T follicular helper cell (primary cell): ENCODE measurements at regions not wholly inside any gene's neighbourhood (a gene's known extent, or its start where the extent isn't known, plus 50 kb on each side); places are given as distances from the start of the nearest gene placed in this dataset.
"Not testable (repeated sequence)": the region's sequence is repeated elsewhere in the genome, so short reads cannot be mapped to it uniquely, and the experiment has no call there.

Experiments used
- DNase-seq: peaks from one replicate; pipeline ENCODE4 v3.0.0-alpha.2; 2020; ENCODE audit warnings: low read depth

GRCh38 chr11:127950162-127950561 is 637.2 kb downstream of the ETS1 start:
- DNase-seq: no peak

- DNase-seq: no peak
These were observed 643.6 kb downstream of the ETS1 start for GRCh38 chr11:127943763-127944162.

GRCh38 chr11:127943152-127943551 is 644.2 kb downstream of the ETS1 start:
- DNase-seq: no peak

GRCh38 chr11:127941554-127941953 is 645.8 kb downstream of the ETS1 start:
- not testable (repeated sequence) for DNase-seq

DNA sequence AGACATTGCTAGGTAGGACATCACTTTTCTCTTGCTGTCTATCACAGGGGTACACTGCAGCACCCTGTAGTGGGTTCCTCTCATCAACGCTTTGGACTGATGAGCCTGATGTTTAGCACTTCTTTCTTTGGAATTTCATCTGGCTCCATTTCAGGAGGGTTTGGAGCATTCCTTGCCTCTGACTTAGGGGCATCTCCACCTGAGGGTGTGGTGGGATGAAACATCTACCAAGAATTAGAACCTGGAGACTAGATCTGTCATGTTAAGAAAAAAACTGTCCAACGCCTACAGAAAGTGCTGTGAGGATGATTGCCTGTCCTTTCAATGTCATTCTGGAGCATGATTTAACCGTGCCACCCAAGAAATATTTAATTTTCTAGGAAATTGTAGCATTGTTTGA is 648.4 kb downstream of the ETS1 start:
- no peak for DNase-seq

GRCh38 chr11:127935081-127935480 is 652.3 kb downstream of the ETS1 start:
- no peak for DNase-seq

GRCh38 chr11:127933961-127934360 is 653.4 kb downstream of the ETS1 start:
- not testable (repeated sequence) for DNase-seq

DNA sequence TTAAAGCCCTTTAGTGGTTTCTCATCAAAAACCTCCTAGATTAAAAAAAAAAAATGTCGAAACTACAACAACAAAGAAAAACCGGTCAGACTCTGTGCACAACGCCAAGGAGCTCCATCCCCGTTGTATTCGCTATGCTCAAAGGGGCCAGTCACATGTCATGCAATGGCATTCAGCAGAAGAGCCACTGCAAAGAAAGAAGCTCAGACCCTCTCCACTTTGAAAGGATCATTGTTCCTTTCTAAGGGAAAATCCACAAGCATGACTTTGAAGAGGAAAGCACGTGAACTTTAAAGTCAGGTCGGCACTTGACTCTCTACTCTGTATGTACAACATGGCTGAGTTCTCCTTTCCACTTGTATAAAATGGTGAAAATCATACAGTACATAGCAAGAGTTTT is 655.6 kb downstream of the ETS1 start:
- no peak for DNase-seq

DNA sequence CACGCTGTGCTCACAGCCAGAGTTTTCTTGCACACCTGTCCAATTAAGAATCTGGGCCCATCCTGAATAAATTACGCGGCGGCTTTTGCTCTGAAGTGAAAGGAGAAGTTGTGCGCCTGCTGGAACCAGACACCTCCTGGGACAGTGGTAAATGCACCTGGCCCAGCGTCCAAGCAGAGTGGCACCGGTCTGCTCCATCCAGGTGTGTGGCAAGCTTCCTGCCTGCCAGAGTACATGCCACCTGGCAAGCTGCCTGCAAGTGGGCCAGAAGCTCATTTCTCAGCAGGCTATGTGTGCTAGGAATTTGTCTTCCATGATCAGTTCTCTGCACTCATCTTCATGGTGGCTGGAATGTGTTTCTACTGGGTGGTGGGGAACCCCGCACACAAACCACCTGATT is 660.6 kb downstream of the ETS1 start:
- DNase-seq: no peak

DNA sequence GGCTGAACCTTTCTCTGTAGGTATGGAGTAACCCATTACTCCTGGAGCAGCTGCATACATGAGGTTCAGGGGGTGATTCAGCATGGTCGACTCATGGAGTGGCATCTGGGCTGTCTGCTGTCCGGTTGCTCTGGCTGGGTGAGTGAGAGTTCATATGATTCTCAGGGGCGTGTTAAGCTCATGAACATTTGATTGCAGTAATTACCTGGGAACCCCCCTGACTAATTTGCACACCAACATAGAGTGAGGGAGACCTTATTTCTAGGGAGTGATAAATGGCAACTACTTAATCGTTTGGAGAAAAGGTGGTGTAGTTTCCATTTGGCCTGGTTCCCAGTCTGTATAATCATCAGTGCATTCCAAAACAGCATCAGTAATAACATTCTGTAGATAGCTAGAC is 661.9 kb downstream of the ETS1 start:
- DNase-seq: no peak

DNA sequence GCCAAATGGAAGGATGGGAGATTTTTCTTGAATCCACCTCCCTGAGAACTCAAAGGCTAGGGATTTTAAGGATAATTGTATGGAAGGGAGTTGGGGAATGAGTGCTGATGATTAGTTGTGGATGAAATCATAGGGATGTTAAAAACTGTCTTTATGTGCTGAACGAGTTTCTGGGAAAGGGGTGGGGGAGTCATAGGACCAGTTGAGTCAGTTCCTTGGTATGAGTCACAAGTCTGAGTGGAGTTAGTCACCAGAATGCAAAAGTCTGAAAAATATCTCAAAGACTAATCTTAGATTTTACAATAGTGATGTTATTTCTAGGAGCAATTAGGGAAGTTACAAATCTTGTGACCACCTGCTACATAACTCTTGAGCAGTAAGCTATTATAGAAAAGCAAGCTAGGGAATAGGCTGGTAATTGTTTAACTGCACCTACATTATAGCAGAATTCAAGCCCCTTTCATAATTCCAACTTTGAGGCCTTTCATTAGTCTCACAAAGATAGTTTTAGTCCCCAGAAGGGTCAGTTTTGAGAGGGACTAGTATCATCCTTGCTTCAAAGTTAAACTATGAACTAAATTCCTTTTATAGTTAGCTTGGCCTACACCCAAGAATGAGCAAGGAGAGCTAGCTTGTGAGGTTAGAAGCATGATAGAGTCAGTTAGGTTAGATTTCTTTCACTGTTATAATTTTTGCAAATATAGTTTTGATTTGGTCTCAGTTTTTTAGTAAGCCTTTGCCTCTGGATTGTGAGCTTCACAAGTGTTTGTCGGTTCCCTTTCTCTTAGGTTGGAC is 668.0 kb downstream of the ETS1 start:
- no peak for DNase-seq

DNA sequence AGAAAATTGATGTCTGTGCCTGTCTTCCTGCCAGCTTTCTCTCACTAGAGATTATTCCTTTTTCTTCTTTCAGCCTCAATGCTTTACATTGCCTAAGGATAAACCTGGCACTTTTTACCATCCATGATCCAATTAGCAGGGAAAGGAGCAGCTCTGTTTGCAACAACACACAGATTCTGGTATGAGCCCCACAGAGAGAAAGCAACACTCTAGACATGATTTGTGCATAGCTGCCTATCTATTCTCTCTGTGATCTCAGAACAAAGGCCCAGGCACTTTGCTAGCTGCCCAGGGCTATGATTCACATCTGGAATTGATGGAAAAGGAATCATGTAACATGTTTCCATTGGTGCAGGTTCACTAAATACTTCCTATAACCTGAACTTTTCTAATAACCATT is 685.0 kb downstream of the ETS1 start:
- DNase-seq: no peak

GRCh38 chr11:127898422-127899365 is 688.7 kb downstream of the ETS1 start:
- DNase-seq: no peak

- no peak for DNase-seq
These were observed 691.6 kb downstream of the ETS1 start for GRCh38 chr11:127895776-127896175.

DNA sequence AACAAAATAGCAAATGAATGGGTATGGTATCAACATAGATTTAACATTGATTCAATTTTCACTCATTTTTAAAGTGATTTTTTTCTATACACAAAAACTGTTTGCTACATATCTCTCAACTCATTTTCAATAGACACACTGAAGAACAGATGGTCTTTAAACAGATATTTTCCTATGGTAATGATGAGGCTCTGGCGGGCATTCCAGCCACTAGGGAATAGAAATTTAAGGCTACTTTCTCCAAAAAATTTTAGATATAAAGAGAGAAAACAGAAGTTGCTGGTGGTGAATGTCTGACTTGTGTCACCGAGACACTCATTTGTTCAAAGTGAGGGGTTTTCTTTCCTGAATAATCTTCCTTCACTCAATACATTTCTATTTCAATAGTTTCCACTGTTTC is 693.0 kb downstream of the ETS1 start:
- no peak for DNase-seq

GRCh38 chr11:127890030-127890615 is 697.2 kb downstream of the ETS1 start:
- no peak for DNase-seq

DNA sequence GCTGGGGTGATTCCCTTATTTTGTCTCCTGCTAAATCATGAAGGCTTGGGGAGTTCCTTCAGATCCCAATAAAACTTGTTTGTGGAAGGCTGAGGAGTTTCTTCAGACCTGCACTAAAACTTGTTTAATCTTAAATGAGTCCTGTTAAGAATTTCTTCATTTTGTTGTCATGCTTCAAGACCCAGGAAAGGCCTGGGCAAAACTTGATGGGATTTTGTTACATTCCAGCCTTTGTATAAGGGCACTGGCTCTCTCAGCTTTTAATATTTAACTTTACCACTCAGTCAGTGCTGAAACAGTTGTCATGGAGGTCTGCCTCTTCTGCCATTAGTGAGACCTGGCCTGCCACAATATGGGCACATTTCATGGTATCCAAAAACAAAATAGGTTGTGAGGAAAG is 699.0 kb downstream of the ETS1 start:
- no peak for DNase-seq

DNA sequence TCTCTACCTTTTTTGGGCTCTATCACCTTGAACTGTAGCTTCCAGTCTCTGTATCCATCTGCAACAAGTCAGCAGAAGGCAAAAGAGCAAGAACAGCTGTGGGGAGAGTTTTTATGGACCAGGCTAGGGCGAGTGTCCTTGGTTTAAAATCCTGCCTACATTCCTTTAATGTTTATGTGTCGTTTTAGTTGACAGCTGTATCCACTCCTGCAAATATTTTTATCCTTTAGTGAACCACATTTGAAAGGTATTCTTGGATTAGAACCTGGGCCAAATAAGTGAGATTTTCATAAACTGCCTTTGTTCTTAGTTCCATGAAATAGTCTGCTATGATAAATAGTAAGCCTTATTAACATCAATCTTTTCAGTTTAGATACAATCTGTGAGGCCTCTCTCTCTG is 712.2 kb downstream of the ETS1 start:
- no peak for DNase-seq

DNA sequence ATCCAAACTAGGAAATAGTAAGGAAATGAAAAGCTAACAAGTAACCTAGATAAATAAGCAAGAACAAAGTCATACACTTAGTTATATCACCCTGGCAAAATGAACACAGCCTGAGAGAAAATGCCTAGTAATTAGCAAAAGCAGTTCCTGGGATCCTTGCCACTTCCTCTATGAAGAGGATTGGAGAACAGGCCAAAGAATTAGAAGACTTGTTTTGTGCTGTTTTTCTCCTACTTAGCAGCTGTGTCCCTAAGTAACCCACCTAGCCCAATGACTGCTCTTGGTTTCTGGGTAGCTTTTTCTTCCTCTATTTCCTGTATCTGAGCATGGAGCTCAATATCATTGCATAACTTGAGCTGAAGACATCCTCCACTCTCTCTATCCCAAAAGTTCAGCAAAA is 713.9 kb downstream of the ETS1 start:
- DNase-seq: no peak

- DNase-seq: no peak
These were observed 721.2 kb downstream of the ETS1 start for GRCh38 chr11:127866109-127866508.

- no peak for DNase-seq
These were observed 722.5 kb downstream of the ETS1 start for GRCh38 chr11:127864861-127865260.

GRCh38 chr11:127862406-127862805 is 725.0 kb downstream of the ETS1 start:
- no peak for DNase-seq

GRCh38 chr11:127859941-127860354 is 727.4 kb downstream of the ETS1 start:
- no peak for DNase-seq
